Osteoblast (primary cell): ENCODE measurements at regions not wholly inside any gene's neighbourhood (a gene's known extent, or its start where the extent isn't known, plus 50 kb on each side); places are given as distances from the start of the nearest gene placed in this dataset.
A peak's percentile ranks its signal among the peaks of the same experiment; 100 is the strongest.

Source experiments
- DNase-seq: peaks from one replicate; pipeline ENCODE4 v3.0.0; 2011; ENCODE audit warnings: low spot score, mixed read lengths; ENCODE audit not compliant: insufficient read length; ENCODE audit errors: missing footprints
- H2AFZ ChIP-seq: 2 replicates; pipeline ENCODE4 v1.6.0; 2011; ENCODE audit warnings: mild to moderate bottlenecking, low read length
- H3K27ac ChIP-seq: 2 replicates; pipeline ENCODE4 v1.5.1; 2011; ENCODE audit warnings: mild to moderate bottlenecking, low read depth, low read length, moderate library complexity
- H3K27me3 ChIP-seq: 2 replicates; pipeline ENCODE4 v1.6.0; 2012; ENCODE audit warnings: mild to moderate bottlenecking, control low read depth, inconsistent platforms, low read length, moderate library complexity; ENCODE audit not compliant: insufficient read depth
- H3K36me3 ChIP-seq: 2 replicates; pipeline ENCODE4 v1.5.1; 2011; ENCODE audit warnings: mild to moderate bottlenecking, low read length, control low read depth, moderate library complexity; ENCODE audit not compliant: insufficient read depth
- H3K4me1 ChIP-seq: 2 replicates; pipeline ENCODE4 v1.5.1; 2011; ENCODE audit warnings: mild to moderate bottlenecking, low read length, control low read depth, moderate library complexity; ENCODE audit not compliant: insufficient read depth
- H3K4me2 ChIP-seq: 2 replicates; pipeline ENCODE4 v1.6.0; 2011; ENCODE audit warnings: mild to moderate bottlenecking, low read length; ENCODE audit not compliant: insufficient read depth
- H3K4me3 ChIP-seq: fragments of 200-600 bp; sonication (generic); 3 replicates; pipeline ENCODE4 v1.5.1; 2012; ENCODE audit warnings: mild to moderate bottlenecking, low read length, inconsistent platforms; ENCODE audit not compliant: insufficient read depth
- H3K79me2 ChIP-seq: 2 replicates; pipeline ENCODE4 v1.6.0; 2012; ENCODE audit warnings: mild to moderate bottlenecking, low read length, control low read depth, inconsistent platforms; ENCODE audit not compliant: insufficient read depth
- H3K9me3 ChIP-seq: 2 replicates; pipeline ENCODE4 v1.5.1; 2011; ENCODE audit warnings: low read depth, low read length, control low read depth
- H4K20me1 ChIP-seq: 2 replicates; pipeline ENCODE4 v1.6.0; 2012; ENCODE audit warnings: mild to moderate bottlenecking, low read length, control low read depth; ENCODE audit not compliant: insufficient read depth
- CTCF ChIP-seq: IDR thresholded peaks from 2 replicates; pipeline ENCODE4 v1.5.1; 2011; ENCODE audit warnings: mild to moderate bottlenecking, low read depth, low read length, moderate library complexity; ENCODE audit errors: extremely low read depth

GRCh38 chr13:44703371-44703770 is 127.2 kb upstream of the TSC22D1 start:
- Histone ChIP-seq H3K4me2 (no peak overlapping the region), H3K4me3 (no peak overlapping the region), H2AFZ (no peak overlapping the region), H3K27me3 (no peaks in the 10 kb centered on the region), H3K9me3 (peaks cover 2% of the 10 kb centered on the region), H3K4me1 (peaks cover 7% of the 10 kb centered on the region), H3K79me2 (no peaks in the 10 kb centered on the region), H3K27ac (no peak overlapping the region), H4K20me1 (no peaks in the 10 kb centered on the region), H3K36me3 (no peaks in the 10 kb centered on the region)
- TF ChIP-seq CTCF, result no peak
- DNase-seq, result peak; percentile 85

GRCh38 chr13:44698066-44698465 is 121.9 kb upstream of the TSC22D1 start:
- Histone ChIP-seq H2AFZ (no peak overlapping the region), H3K27me3 (no peaks in the 10 kb centered on the region), H3K27ac (no peak overlapping the region), H3K36me3 (no peaks in the 10 kb centered on the region), H3K79me2 (no peaks in the 10 kb centered on the region), H4K20me1 (no peaks in the 10 kb centered on the region), H3K4me1 (no peaks in the 10 kb centered on the region), H3K4me2 (no peak overlapping the region), H3K9me3 (no peaks in the 10 kb centered on the region), H3K4me3 (no peak overlapping the region)
- DNase-seq, result no peak
- no peak for TF ChIP-seq CTCF

- Histone ChIP-seq H3K27me3 (no peaks in the 10 kb centered on the region), H3K79me2 (no peaks in the 10 kb centered on the region), H2AFZ (peak overlapping the region; percentile 59), H3K4me2 (no peak overlapping the region), H3K36me3 (no peaks in the 10 kb centered on the region), H3K27ac (no peak overlapping the region), H4K20me1 (no peaks in the 10 kb centered on the region), H3K4me3 (no peak overlapping the region), H3K9me3 (no peaks in the 10 kb centered on the region), H3K4me1 (no peaks in the 10 kb centered on the region)
- DNase-seq, result no peak
- no peak for TF ChIP-seq CTCF
Observed at GRCh38 chr13:44697058-44697457, 120.9 kb upstream of the TSC22D1 start.

- DNase-seq, result no peak
- no peaks in the 10 kb centered on the region for H4K20me1 ChIP-seq
- no peaks in the 10 kb centered on the region for H3K9me3 ChIP-seq
- H3K79me2 ChIP-seq, result no peaks in the 10 kb centered on the region
- H3K27ac ChIP-seq, result no peak overlapping the region
- no peaks in the 10 kb centered on the region for H3K36me3 ChIP-seq
- H3K4me2 ChIP-seq, result no peak overlapping the region
- H3K27me3 ChIP-seq, result no peaks in the 10 kb centered on the region
- no peak for TF ChIP-seq CTCF
- H3K4me3 ChIP-seq, result no peak overlapping the region
- no peaks in the 10 kb centered on the region for H3K4me1 ChIP-seq
- H2AFZ ChIP-seq, result no peak overlapping the region
Observed at GRCh38 chr13:44695520-44695919, 119.4 kb upstream of the TSC22D1 start.
